ENCODE measurements at regions not wholly inside any gene's neighbourhood (a gene's known extent, or its start where the extent isn't known, plus 50 kb on each side); places are given as distances from the start of the nearest gene placed in this dataset.

- H3K4me3 ChIP-seq (ENCODE audit: insufficient read depth, low read length, poor library complexity, severe bottlenecking) = no peak overlapping the region
- no peaks in the 10 kb centered on the region for H3K36me3 ChIP-seq (ENCODE audit: low read length)
- no peaks in the 10 kb centered on the region for H3K27me3 ChIP-seq (ENCODE audit: low read length)
- H2AFZ ChIP-seq (ENCODE audit: low read depth, low read length, severe bottlenecking) = no peak overlapping the region
- no peak overlapping the region for H3K9ac ChIP-seq (ENCODE audit: low read length)
- H3K79me2 ChIP-seq (ENCODE audit: insufficient read depth, low read length) = no peaks in the 10 kb centered on the region
- no peaks in the 10 kb centered on the region for H3F3A ChIP-seq (ENCODE audit: insufficient read depth)
- H3K9me2 ChIP-seq (replicated peaks; ENCODE audit: insufficient read depth, low read length) = no peaks in the 10 kb centered on the region
- no peak overlapping the region for H3K4me2 ChIP-seq (ENCODE audit: low read depth, low read length, poor library complexity, severe bottlenecking)
- no peak for TF ChIP-seq EZH2phosphoT487 (conservative IDR thresholded peaks at IDR 0.05; ENCODE audit: low read length)
- no peak for TF ChIP-seq CTCF (IDR thresholded peaks at IDR 0.05; ENCODE audit: insufficient read depth, low read length, poor library complexity, severe bottlenecking)
- no peak overlapping the region for H3K27ac ChIP-seq (ENCODE audit: low read depth, low read length)
- H4K20me1 ChIP-seq (ENCODE audit: low read depth, low read length) = no peaks in the 10 kb centered on the region
- H3K9me3 ChIP-seq (ENCODE audit: insufficient read depth, low read length) = no peaks in the 10 kb centered on the region
Observed at GRCh38 chr16:52621651-52622050, 74.7 kb upstream of the TOX3 start.

- Histone ChIP-seq H3K4me3 (ENCODE audit: insufficient read depth, low read length, poor library complexity, severe bottlenecking) (no peak overlapping the region), H4K20me1 (ENCODE audit: low read depth, low read length) (no peaks in the 10 kb centered on the region), H3K9me3 (ENCODE audit: insufficient read depth, low read length) (no peaks in the 10 kb centered on the region), H3K9ac (ENCODE audit: low read length) (no peak overlapping the region), H3K27me3 (ENCODE audit: low read length) (no peaks in the 10 kb centered on the region), H3K27ac (ENCODE audit: low read depth, low read length) (no peak overlapping the region), H3K9me2 (replicated peaks; ENCODE audit: insufficient read depth, low read length) (no peaks in the 10 kb centered on the region), H3K36me3 (ENCODE audit: low read length) (no peaks in the 10 kb centered on the region), H3K4me2 (ENCODE audit: low read depth, low read length, poor library complexity, severe bottlenecking) (no peak overlapping the region), H2AFZ (ENCODE audit: low read depth, low read length, severe bottlenecking) (no peak overlapping the region), H3F3A (ENCODE audit: insufficient read depth) (no peaks in the 10 kb centered on the region), H3K79me2 (ENCODE audit: insufficient read depth, low read length) (no peaks in the 10 kb centered on the region)
- TF ChIP-seq CTCF (IDR thresholded peaks at IDR 0.05; ENCODE audit: insufficient read depth, low read length, poor library complexity, severe bottlenecking) (no peak), EZH2phosphoT487 (conservative IDR thresholded peaks at IDR 0.05; ENCODE audit: low read length) (no peak)
Observed at GRCh38 chr16:52618753-52619497, 72.0 kb upstream of the TOX3 start.

- no peak overlapping the region for H3K27ac ChIP-seq (ENCODE audit: low read depth, low read length)
- no peak overlapping the region for H3K9ac ChIP-seq (ENCODE audit: low read length)
- no peaks in the 10 kb centered on the region for H3K36me3 ChIP-seq (ENCODE audit: low read length)
- no peaks in the 10 kb centered on the region for H3K79me2 ChIP-seq (ENCODE audit: insufficient read depth, low read length)
- H3K9me2 ChIP-seq (replicated peaks; ENCODE audit: insufficient read depth, low read length) = no peaks in the 10 kb centered on the region
- H4K20me1 ChIP-seq (ENCODE audit: low read depth, low read length) = no peaks in the 10 kb centered on the region
- TF ChIP-seq CTCF (IDR thresholded peaks at IDR 0.05; ENCODE audit: insufficient read depth, low read length, poor library complexity, severe bottlenecking) (no peak), EZH2phosphoT487 (conservative IDR thresholded peaks at IDR 0.05; ENCODE audit: low read length) (no peak)
- no peak overlapping the region for H3K4me2 ChIP-seq (ENCODE audit: low read depth, low read length, poor library complexity, severe bottlenecking)
- no peaks in the 10 kb centered on the region for H3F3A ChIP-seq (ENCODE audit: insufficient read depth)
- H3K9me3 ChIP-seq (ENCODE audit: insufficient read depth, low read length) = no peaks in the 10 kb centered on the region
- no peak overlapping the region for H2AFZ ChIP-seq (ENCODE audit: low read depth, low read length, severe bottlenecking)
- H3K27me3 ChIP-seq (ENCODE audit: low read length) = no peaks in the 10 kb centered on the region
- no peak overlapping the region for H3K4me3 ChIP-seq (ENCODE audit: insufficient read depth, low read length, poor library complexity, severe bottlenecking)
Observed at GRCh38 chr16:52617591-52617990, 70.6 kb upstream of the TOX3 start.

Measured in SU-DHL-6 (cell line).